ENCODE measurements at regions not wholly inside any gene's neighbourhood (a gene's known extent, or its start where the extent isn't known, plus 50 kb on each side); places are given as distances from the start of the nearest gene placed in this dataset.

DNA sequence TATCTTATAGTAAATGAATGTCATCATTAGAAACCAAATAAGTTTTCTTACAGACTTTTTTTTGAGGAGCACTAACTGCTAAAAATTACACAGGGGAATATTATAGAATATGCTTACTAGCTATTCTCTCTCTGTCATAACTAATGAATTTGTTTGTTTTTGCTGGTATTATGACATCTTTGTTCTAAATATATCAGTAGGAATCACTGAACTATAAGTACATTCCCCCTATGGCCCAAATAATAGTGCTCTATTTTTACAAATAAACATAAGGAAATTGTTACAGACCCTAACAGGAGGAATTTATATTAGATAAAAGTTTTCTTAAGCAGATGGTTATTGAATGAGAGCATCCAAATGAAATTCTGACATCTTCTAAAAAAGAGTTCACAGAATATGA lies 83.0 kb upstream of the RIOK2 start:
- Histone ChIP-seq H3K36me3 (ENCODE audit: control insufficient read depth, insufficient read depth, low read length) (no peaks in the 10 kb centered on the region), H3K4me2 (ENCODE audit: low read depth, low read length) (no peak overlapping the region), H2BK120ac (ENCODE audit: low read depth, low read length) (no peak overlapping the region), H3K9me3 (ENCODE audit: control insufficient read depth, insufficient read depth, low read length) (no peaks in the 10 kb centered on the region), H2BK5ac (ENCODE audit: low read depth, low read length, poor library complexity, severe bottlenecking) (no peak overlapping the region), H4K5ac (ENCODE audit: low read depth, low read length) (no peak overlapping the region), H2AFZ (replicated peaks; ENCODE audit: low read length, poor library complexity) (no peak overlapping the region), H2AK9ac (replicated peaks; ENCODE audit: low read depth, low read length, poor library complexity) (no peak overlapping the region), H3K27me3 (ENCODE audit: control insufficient read depth, insufficient read depth, low read length) (no peaks in the 10 kb centered on the region), H4K20me1 (ENCODE audit: insufficient read depth, low read length) (no peaks in the 10 kb centered on the region), H3K4me3 (ENCODE audit: insufficient read depth, low read depth, low read length) (no peak overlapping the region), H3K18ac (ENCODE audit: low read depth, low read length) (no peak overlapping the region), H3K4ac (ENCODE audit: low read depth, low read length) (no peak overlapping the region), H3K4me1 (ENCODE audit: control insufficient read depth, insufficient read depth, low read length) (no peaks in the 10 kb centered on the region), H2AK5ac (ENCODE audit: low read depth, low read length) (no peak overlapping the region), H3K9me1 (ENCODE audit: insufficient read depth, low read length) (no peaks in the 10 kb centered on the region), H3K9ac (ENCODE audit: low read depth, low read length) (no peak overlapping the region), H4K8ac (ENCODE audit: low read depth in 2 of 2, low read length in 2 of 2) (no peak overlapping the region), H3K14ac (replicated peaks; ENCODE audit: low read depth, low read length) (no peak overlapping the region), H3K27ac (ENCODE audit: insufficient read depth, low read length) (no peak overlapping the region), H3K56ac (ENCODE audit: extremely low read depth, insufficient read depth, low read length) (no peak overlapping the region), H3K23ac (ENCODE audit: low read depth, low read length) (no peak overlapping the region), H2BK20ac (ENCODE audit: low read depth, low read length) (no peak overlapping the region), H4K91ac (ENCODE audit: insufficient read depth, low read depth, low read length) (no peak overlapping the region), H3K79me1 (ENCODE audit: low read depth in 1 of 2, low read length in 2 of 2) (no peaks in the 10 kb centered on the region), H2BK15ac (ENCODE audit: low read depth, low read length) (no peak overlapping the region)
- BruUV-seq (replicated peaks): no TSS peak
- in situ Hi-C loops (cut with MboI; ENCODE audit: low sequenced_read_pairs) (no loop called here), intact Hi-C loops (cut with micrococcal nuclease) (no loop called here), dilution Hi-C loops (cut with HindIII; ENCODE audit: low sequenced_read_pairs, unreplicated experiment) (no loop called here)
- TF ChIP-seq MAFK (IDR thresholded peaks at IDR 0.05; ENCODE audit: low read depth, low read length): no peak
- TF ChIP-seq POLR2A (IDR thresholded peaks at IDR 0.05; ENCODE audit: low read depth, low read length): no peak
- TF ChIP-seq RAD21 (IDR thresholded peaks at IDR 0.05; ENCODE audit: low read length): no peak
- no peak for TF ChIP-seq USF2 (IDR thresholded peaks at IDR 0.05; ENCODE audit: low read depth, low read length)
- TF ChIP-seq CHD1 (IDR thresholded peaks at IDR 0.05; ENCODE audit: low read depth, low read length): no peak
- TF ChIP-seq, protein P1, sequence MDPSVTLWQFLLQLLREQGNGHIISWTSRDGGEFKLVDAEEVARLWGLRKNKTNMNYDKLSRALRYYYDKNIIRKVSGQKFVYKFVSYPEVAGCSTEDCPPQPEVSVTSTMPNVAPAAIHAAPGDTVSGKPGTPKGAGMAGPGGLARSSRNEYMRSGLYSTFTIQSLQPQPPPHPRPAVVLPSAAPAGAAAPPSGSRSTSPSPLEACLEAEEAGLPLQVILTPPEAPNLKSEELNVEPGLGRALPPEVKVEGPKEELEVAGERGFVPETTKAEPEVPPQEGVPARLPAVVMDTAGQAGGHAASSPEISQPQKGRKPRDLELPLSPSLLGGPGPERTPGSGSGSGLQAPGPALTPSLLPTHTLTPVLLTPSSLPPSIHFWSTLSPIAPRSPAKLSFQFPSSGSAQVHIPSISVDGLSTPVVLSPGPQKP (IDR thresholded peaks at IDR 0.05; ENCODE audit: borderline replicate concordance, low read depth, low read length): no peak
- no peak for TF ChIP-seq CEBPB (IDR thresholded peaks at IDR 0.05; ENCODE audit: low read depth, low read length)
- no peak for TF ChIP-seq RFX5 (IDR thresholded peaks at IDR 0.05; ENCODE audit: low read depth, low read length)
- no peak for TF ChIP-seq RCOR1 (IDR thresholded peaks at IDR 0.05; ENCODE audit: insufficient replicate concordance, low read length)
- no peak for TF ChIP-seq BHLHE40 (IDR thresholded peaks at IDR 0.05; ENCODE audit: low read depth, low read length)
- TF ChIP-seq MXI1 (IDR thresholded peaks at IDR 0.05; ENCODE audit: borderline replicate concordance, low read depth, low read length): no peak
- TF ChIP-seq SMC3 (IDR thresholded peaks at IDR 0.05; ENCODE audit: low read depth, low read length): no peak
- no peak for TF ChIP-seq MAZ (IDR thresholded peaks at IDR 0.05; ENCODE audit: borderline replicate concordance, low read depth, low read length)
- TF ChIP-seq, protein P2, sequence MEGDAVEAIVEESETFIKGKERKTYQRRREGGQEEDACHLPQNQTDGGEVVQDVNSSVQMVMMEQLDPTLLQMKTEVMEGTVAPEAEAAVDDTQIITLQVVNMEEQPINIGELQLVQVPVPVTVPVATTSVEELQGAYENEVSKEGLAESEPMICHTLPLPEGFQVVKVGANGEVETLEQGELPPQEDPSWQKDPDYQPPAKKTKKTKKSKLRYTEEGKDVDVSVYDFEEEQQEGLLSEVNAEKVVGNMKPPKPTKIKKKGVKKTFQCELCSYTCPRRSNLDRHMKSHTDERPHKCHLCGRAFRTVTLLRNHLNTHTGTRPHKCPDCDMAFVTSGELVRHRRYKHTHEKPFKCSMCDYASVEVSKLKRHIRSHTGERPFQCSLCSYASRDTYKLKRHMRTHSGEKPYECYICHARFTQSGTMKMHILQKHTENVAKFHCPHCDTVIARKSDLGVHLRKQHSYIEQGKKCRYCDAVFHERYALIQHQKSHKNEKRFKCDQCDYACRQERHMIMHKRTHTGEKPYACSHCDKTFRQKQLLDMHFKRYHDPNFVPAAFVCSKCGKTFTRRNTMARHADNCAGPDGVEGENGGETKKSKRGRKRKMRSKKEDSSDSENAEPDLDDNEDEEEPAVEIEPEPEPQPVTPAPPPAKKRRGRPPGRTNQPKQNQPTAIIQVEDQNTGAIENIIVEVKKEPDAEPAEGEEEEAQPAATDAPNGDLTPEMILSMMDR (conservative IDR thresholded peaks at IDR 0.05; ENCODE audit: low read depth, low read length): no peak
- no peak for TF ChIP-seq FOS (IDR thresholded peaks at IDR 0.05; ENCODE audit: low read depth, low read length)
- no peak for TF ChIP-seq NFE2L2 (IDR thresholded peaks at IDR 0.05; ENCODE audit: low read depth, low read length)
- ChIA-PET CTCF (no interaction called here), POLR2A (ENCODE audit: unreplicated experiment) (no interaction called here)
- no peak for ATAC-seq (ENCODE audit: low read depth)
- no peak for DNase-seq
